ENCODE measurements at regions not wholly inside any gene's neighbourhood (a gene's known extent, or its start where the extent isn't known, plus 50 kb on each side); places are given as distances from the start of the nearest gene placed in this dataset.

DNA sequence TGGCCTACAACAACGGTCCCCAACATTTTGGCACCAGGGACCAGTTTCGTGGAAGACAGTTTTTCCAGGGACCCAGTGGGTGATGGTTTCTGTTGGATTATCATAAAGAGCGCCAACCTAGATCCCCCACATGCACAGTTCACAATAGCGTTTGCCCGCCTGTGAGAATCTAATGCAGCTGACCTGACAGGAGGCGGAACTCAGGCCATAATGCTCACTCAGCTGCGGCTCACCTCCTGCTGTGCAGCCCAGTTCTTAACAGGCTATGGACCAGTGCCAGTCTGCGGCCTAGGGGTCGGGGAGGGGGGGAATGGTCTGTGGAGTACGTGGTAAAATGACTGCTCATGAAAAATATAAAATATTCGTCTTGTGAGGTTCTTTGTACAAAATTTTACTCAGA lies 518.5 kb upstream of the CADM2 start:
- Histone ChIP-seq H3K79me2 (ENCODE audit: control insufficient read depth, insufficient read depth, low read length) (no peaks in the 10 kb centered on the region), H3K27me3 (ENCODE audit: control insufficient read depth in 2 of 2, insufficient read depth in 2 of 2, low read length in 2 of 2) (no peaks in the 10 kb centered on the region), H3K9me3 (replicated peaks; ENCODE audit: control insufficient read depth, insufficient read depth, low read depth, low read length) (no peaks in the 10 kb centered on the region), H3K9me1 (ENCODE audit: control insufficient read depth, insufficient read depth, low read length) (no peaks in the 10 kb centered on the region), H3K4me3 (no peak overlapping the region), H3K4me1 (replicated peaks in 1 of 2; ENCODE audit: control insufficient read depth in 2 of 2, insufficient read depth in 2 of 2, low read length in 2 of 2) (no peaks in the 10 kb centered on the region), H3K27ac (ENCODE audit: extremely low read depth, low read depth, low read length) (no peak overlapping the region), H3K36me3 (ENCODE audit: control insufficient read depth, insufficient read depth, low read length) (no peaks in the 10 kb centered on the region), H2AFZ (ENCODE audit: low read depth, low read length) (no peak overlapping the region), H3K9ac (ENCODE audit: insufficient read depth in 1 of 2, low read depth in 2 of 2, low read length in 2 of 2) (no peak overlapping the region), H4K20me1 (replicated peaks; ENCODE audit: control insufficient read depth, insufficient read depth, low read length) (no peaks in the 10 kb centered on the region), H3K4me2 (ENCODE audit: insufficient read depth, low read length) (no peak overlapping the region)
- in situ Hi-C loops (cut with MboI) = no loop called here
- BruUV-seq (replicated peaks) = no TSS peak
- POLR2A ChIA-PET = no interaction called here
- FAIRE-seq (no peak), DNase-seq (ENCODE audit: extremely low read depth in 1 of 4, low spot score in 3 of 4) (no peak), ATAC-seq (no peak)
- TF ChIP-seq SETDB1 (IDR thresholded peaks at IDR 0.05; ENCODE audit: low read length) (no peak), ZFP36 (IDR thresholded peaks at IDR 0.05; ENCODE audit: low read depth, low read length, partially characterized antibody) (no peak), GABPA (tag; conservative IDR thresholded peaks at IDR 0.05; ENCODE audit: low read depth) (no peak), GATAD2A (IDR thresholded peaks at IDR 0.05) (no peak), SOX6 (IDR thresholded peaks at IDR 0.05) (no peak)
- TF ChIP-seq, protein P1, sequence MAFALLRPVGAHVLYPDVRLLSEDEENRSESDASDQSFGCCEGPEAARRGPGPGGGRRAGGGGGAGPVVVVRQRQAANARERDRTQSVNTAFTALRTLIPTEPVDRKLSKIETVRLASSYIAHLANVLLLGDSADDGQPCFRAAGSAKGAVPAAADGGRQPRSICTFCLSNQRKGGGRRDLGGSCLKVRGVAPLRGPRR (CRISPR knock-in tag; IDR thresholded peaks at IDR 0.05) = no peak
- intact Hi-C loops (cut with micrococcal nuclease) = no loop called here
- WGBS (ENCODE audit: insufficient coverage, low coverage, missing lambda C conversion rate) = 6% methylated on average over 8 of the region's 11 CpGs
- CTCF ChIA-PET (ENCODE audit: low intra/inter-chr PET ratio) = no interaction called here

DNA sequence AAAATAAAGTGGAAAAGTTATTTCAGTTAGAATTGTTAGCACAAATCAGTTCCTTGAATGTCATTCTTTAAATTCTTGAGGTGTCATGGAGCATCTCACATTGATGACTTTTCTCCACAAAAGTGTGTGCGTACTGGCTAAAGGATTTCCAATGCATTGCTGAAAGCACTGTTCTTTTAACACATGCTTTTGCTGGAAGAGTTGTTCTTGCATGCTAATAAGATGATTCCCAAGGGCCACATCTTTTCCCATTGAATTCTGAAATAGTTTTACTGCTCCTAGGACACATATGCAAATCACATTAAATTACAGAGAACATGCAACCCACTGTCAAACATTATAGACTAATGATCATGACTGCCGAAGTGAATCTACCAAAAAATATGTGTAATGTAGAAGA lies 516.3 kb upstream of the CADM2 start:
- Histone ChIP-seq H3K79me2 (ENCODE audit: control insufficient read depth, insufficient read depth, low read length) (no peaks in the 10 kb centered on the region), H3K9ac (ENCODE audit: insufficient read depth in 1 of 2, low read depth in 2 of 2, low read length in 2 of 2) (no peak overlapping the region), H3K9me3 (replicated peaks; ENCODE audit: control insufficient read depth, insufficient read depth, low read depth, low read length) (no peaks in the 10 kb centered on the region), H4K20me1 (replicated peaks; ENCODE audit: control insufficient read depth, insufficient read depth, low read length) (no peaks in the 10 kb centered on the region), H3K27ac (ENCODE audit: extremely low read depth, low read depth, low read length) (no peak overlapping the region), H3K4me3 (no peak overlapping the region), H3K27me3 (ENCODE audit: control insufficient read depth in 2 of 2, insufficient read depth in 2 of 2, low read length in 2 of 2) (no peaks in the 10 kb centered on the region), H3K4me1 (replicated peaks in 1 of 2; ENCODE audit: control insufficient read depth in 2 of 2, insufficient read depth in 2 of 2, low read length in 2 of 2) (no peaks in the 10 kb centered on the region), H3K4me2 (ENCODE audit: insufficient read depth, low read length) (no peak overlapping the region), H3K36me3 (ENCODE audit: control insufficient read depth, insufficient read depth, low read length) (no peaks in the 10 kb centered on the region), H3K9me1 (ENCODE audit: control insufficient read depth, insufficient read depth, low read length) (no peaks in the 10 kb centered on the region), H2AFZ (ENCODE audit: low read depth, low read length) (no peak overlapping the region)
- DNase-seq (ENCODE audit: extremely low read depth in 1 of 4, low spot score in 3 of 4) = no peak
- in situ Hi-C loops (cut with MboI) (no loop called here), intact Hi-C loops (cut with micrococcal nuclease) (no loop called here)
- no peak for FAIRE-seq
- ATAC-seq = no peak
- CTCF ChIA-PET (ENCODE audit: low intra/inter-chr PET ratio) = no interaction called here
- BruUV-seq (replicated peaks) = no TSS peak
- POLR2A ChIA-PET = no interaction called here
- whole genome bisulfite sequencing (ENCODE audit: insufficient coverage, low coverage, missing lambda C conversion rate) = 0% methylated on average over 2 of the region's 2 CpGs
- TF ChIP-seq PURB (CRISPR knock-in tag; IDR thresholded peaks at IDR 0.05; ENCODE audit: low read depth) (no peak), CC2D1A (IDR thresholded peaks at IDR 0.05) (no peak), RBM22 (IDR thresholded peaks at IDR 0.05; ENCODE audit: low read depth, low read length, poor library complexity, severe bottlenecking) (no peak), ZNF717 (CRISPR knock-in tag; IDR thresholded peaks at IDR 0.05) (no peak), JUND (IDR thresholded peaks at IDR 0.05; ENCODE audit: borderline replicate concordance, low read depth, low read length) (no peak), JUND (tag; IDR thresholded peaks at IDR 0.05; ENCODE audit: borderline replicate concordance, low read depth, low read length) (no peak), RBM17 (IDR thresholded peaks at IDR 0.05; ENCODE audit: borderline replicate concordance, low read depth, low read length) (no peak), NCOA2 (IDR thresholded peaks at IDR 0.05; ENCODE audit: partially characterized antibody in 2 of 2) (no peak), ZNF133 (CRISPR knock-in tag; IDR thresholded peaks at IDR 0.05) (no peak), HMG20A (CRISPR knock-in tag; conservative IDR thresholded peaks at IDR 0.05) (no peak), COPS2 (conservative IDR thresholded peaks at IDR 0.05) (no peak)
- TF ChIP-seq, protein P2, sequence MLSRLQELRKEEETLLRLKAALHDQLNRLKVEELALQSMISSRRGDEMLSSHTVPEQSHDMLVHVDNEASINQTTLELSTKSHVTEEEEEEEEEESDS (CRISPR knock-in tag; IDR thresholded peaks at IDR 0.05) = no peak
- TF ChIP-seq, protein P3, sequence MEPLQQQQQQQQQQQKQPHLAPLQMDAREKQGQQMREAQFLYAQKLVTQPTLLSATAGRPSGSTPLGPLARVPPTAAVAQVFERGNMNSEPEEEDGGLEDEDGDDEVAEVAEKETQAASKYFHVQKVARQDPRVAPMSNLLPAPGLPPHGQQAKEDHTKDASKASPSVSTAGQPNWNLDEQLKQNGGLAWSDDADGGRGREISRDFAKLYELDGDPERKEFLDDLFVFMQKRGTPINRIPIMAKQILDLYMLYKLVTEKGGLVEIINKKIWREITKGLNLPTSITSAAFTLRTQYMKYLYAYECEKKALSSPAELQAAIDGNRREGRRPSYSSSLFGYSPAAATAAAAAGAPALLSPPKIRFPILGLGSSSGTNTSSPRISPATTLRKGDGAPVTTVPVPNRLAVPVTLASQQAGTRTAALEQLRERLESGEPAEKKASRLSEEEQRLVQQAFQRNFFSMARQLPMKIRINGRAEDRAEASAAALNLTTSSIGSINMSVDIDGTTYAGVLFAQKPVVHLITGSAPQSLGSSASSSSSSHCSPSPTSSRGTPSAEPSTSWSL (CRISPR knock-in tag; IDR thresholded peaks at IDR 0.05; ENCODE audit: borderline replicate concordance) = no peak
